OCI-M1 (cell line): ENCODE measurements at regions not wholly inside any gene's neighbourhood (a gene's known extent, or its start where the extent isn't known, plus 50 kb on each side); places are given as distances from the start of the nearest gene placed in this dataset.
"Not testable (repeated sequence)": the region's sequence is repeated elsewhere in the genome, so short reads cannot be mapped to it uniquely, and the experiment has no call there.

Source experiments
- DNase-seq: peaks from one replicate; lab custom pipeline; 2025; lab: John Stamatoyannopoulos, UW

GRCh38 chr7:53238021-53238605 lies 202.7 kb downstream of the POM121L12 start:
- no peak for DNase-seq

- DNase-seq: not testable (repeated sequence)
Observed at GRCh38 chr7:53239151-53239550, 203.7 kb downstream of the POM121L12 start.

GRCh38 chr7:53245721-53246120 lies 210.3 kb downstream of the POM121L12 start:
- no peak for DNase-seq

GRCh38 chr7:53246957-53247356 lies 211.5 kb downstream of the POM121L12 start:
- no peak for DNase-seq

- no peak for DNase-seq
Observed at GRCh38 chr7:53252539-53252938, 217.1 kb downstream of the POM121L12 start.

GRCh38 chr7:53272081-53272480 lies 236.6 kb downstream of the POM121L12 start:
- DNase-seq: no peak

- DNase-seq: no peak
Observed at GRCh38 chr7:53281312-53281711, 245.9 kb downstream of the POM121L12 start.

- DNase-seq: no peak
Observed at GRCh38 chr7:53292341-53292740, 256.9 kb downstream of the POM121L12 start.

- DNase-seq: no peak
Observed at GRCh38 chr7:53302496-53303246, 267.2 kb downstream of the POM121L12 start.

- no peak for DNase-seq
Observed at GRCh38 chr7:53303781-53304180, 268.3 kb downstream of the POM121L12 start.

- DNase-seq: no peak
Observed at GRCh38 chr7:53306846-53307245, 271.4 kb downstream of the POM121L12 start.

- no peak for DNase-seq
Observed at GRCh38 chr7:53311205-53311604, 275.8 kb downstream of the POM121L12 start.

- no peak for DNase-seq
Observed at GRCh38 chr7:53315981-53316380, 280.5 kb downstream of the POM121L12 start.

- no peak for DNase-seq
Observed at GRCh38 chr7:53318566-53318965, 283.1 kb downstream of the POM121L12 start.

GRCh38 chr7:53325061-53325460 lies 289.6 kb downstream of the POM121L12 start:
- no peak for DNase-seq

GRCh38 chr7:53326634-53327033 lies 291.2 kb downstream of the POM121L12 start:
- DNase-seq: no peak

- DNase-seq: no peak
Observed at GRCh38 chr7:53336105-53336668, 300.8 kb downstream of the POM121L12 start.

- DNase-seq: peak; percentile 0
Observed at GRCh38 chr7:53340220-53340619, 304.8 kb downstream of the POM121L12 start.

GRCh38 chr7:53350241-53350640 lies 314.8 kb downstream of the POM121L12 start:
- DNase-seq: peak; percentile 39

GRCh38 chr7:53351681-53352080 lies 316.2 kb downstream of the POM121L12 start:
- DNase-seq: no peak

- no peak for DNase-seq
Observed at GRCh38 chr7:53358269-53358668, 322.8 kb downstream of the POM121L12 start.

- no peak for DNase-seq
Observed at GRCh38 chr7:53383131-53383530, 347.7 kb downstream of the POM121L12 start.

- DNase-seq: not testable (repeated sequence)
Observed at GRCh38 chr7:53385239-53385638, 349.8 kb downstream of the POM121L12 start.
